ENCODE measurements at regions not wholly inside any gene's neighbourhood (a gene's known extent, or its start where the extent isn't known, plus 50 kb on each side); places are given as distances from the start of the nearest gene placed in this dataset.

- TF ChIP-seq CTCF (IDR thresholded peaks at IDR 0.05) (no peak), POLR2A (IDR thresholded peaks at IDR 0.05) (no peak)
Observed at GRCh38 chr20:3342766-3343165, 64.7 kb downstream of the DNAAF9 start.

All from Peyer's patch (tissue), 4 donors.